Fibroblast of lung (primary cell): ENCODE measurements at regions not wholly inside any gene's neighbourhood (a gene's known extent, or its start where the extent isn't known, plus 50 kb on each side); places are given as distances from the start of the nearest gene placed in this dataset.

Experiments
- EZH2 ChIP-seq: IDR thresholded peaks from 2 replicates; pipeline ENCODE4 v1.5.1; 2012; ENCODE audit warnings: low read length, control low read depth, mild to moderate bottlenecking; ENCODE audit errors: missing control alignments
- TF ChIP-seq, protein P1 (sequence below), 2 donors: IDR thresholded peaks in 1 of 2; conservative IDR thresholded peaks in 1 of 2; 1 replicate in 1 of 2; 2 replicates in 1 of 2; pipeline ENCODE4 v1.5.1; 2011 to 2012; ENCODE audit warnings: low read length in 2 of 2, control low read depth in 1 of 2, inconsistent platforms in 1 of 2, low read depth in 1 of 2, mild to moderate bottlenecking in 1 of 2

DNA sequence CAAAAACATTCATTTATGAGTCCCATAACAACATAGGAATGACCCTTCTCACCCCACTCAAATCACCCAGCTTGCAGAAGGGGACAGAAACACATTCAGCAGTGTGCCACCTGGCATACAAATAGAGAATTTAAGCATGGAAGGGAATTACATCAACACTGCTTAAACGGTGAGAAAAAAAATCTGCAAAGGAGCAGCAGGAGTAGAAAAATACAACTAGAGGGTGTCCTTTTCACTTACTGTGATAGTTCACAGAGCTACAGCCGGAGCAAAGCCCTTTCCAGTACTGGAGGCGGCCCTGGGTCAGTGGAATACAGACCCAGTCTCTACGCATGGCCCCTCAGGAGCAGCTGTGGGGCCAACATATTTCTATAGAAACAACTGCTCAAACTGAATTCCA is 764.3 kb upstream of the ARGLU1 start:
- TF ChIP-seq, protein P1, sequence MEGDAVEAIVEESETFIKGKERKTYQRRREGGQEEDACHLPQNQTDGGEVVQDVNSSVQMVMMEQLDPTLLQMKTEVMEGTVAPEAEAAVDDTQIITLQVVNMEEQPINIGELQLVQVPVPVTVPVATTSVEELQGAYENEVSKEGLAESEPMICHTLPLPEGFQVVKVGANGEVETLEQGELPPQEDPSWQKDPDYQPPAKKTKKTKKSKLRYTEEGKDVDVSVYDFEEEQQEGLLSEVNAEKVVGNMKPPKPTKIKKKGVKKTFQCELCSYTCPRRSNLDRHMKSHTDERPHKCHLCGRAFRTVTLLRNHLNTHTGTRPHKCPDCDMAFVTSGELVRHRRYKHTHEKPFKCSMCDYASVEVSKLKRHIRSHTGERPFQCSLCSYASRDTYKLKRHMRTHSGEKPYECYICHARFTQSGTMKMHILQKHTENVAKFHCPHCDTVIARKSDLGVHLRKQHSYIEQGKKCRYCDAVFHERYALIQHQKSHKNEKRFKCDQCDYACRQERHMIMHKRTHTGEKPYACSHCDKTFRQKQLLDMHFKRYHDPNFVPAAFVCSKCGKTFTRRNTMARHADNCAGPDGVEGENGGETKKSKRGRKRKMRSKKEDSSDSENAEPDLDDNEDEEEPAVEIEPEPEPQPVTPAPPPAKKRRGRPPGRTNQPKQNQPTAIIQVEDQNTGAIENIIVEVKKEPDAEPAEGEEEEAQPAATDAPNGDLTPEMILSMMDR (conservative IDR thresholded peaks at IDR 0.05 in 1 of 2, IDR thresholded peaks at IDR 0.05 in 1 of 2; ENCODE audit: low read depth in 1 of 2, low read length in 2 of 2), result no peak
- TF ChIP-seq EZH2, result no peak
